Astrocyte of the cerebellum (primary cell): ENCODE measurements at regions not wholly inside any gene's neighbourhood (a gene's known extent, or its start where the extent isn't known, plus 50 kb on each side); places are given as distances from the start of the nearest gene placed in this dataset.
"Not testable (repeated sequence)": the region's sequence is repeated elsewhere in the genome, so short reads cannot be mapped to it uniquely, and the experiment has no call there.

Experiments
- DNase-seq: peaks from one replicate; pipeline ENCODE4 v3.0.0-alpha.2; 2011; ENCODE audit warnings: low read depth
- H3K4me3 ChIP-seq: 2 replicates; pipeline ENCODE4 v1.5.1; 2011; ENCODE audit warnings: mild to moderate bottlenecking, low read depth, low read length, moderate library complexity
- CTCF ChIP-seq: IDR thresholded peaks from 2 replicates; pipeline ENCODE4 v1.5.1; 2012; ENCODE audit warnings: low read length, low read depth, moderate library complexity, mild to moderate bottlenecking; ENCODE audit errors: missing control alignments
- in situ Hi-C: cut with HindIII; loops from 2 replicates; pipeline ENCODE4 v1.10.0; 2017; ENCODE audit warnings: low sequenced_read_pairs

- TF ChIP-seq CTCF: no peak
These were observed 891.4 kb upstream of the C9orf72 start for GRCh38 chr9:28464481-28465216.

GRCh38 chr9:28471261-28471660 lies 898.0 kb upstream of the C9orf72 start:
- TF ChIP-seq CTCF: no peak
- H3K4me3 ChIP-seq: no peak overlapping the region
- in situ Hi-C loops: no loop called here
- no peak for DNase-seq

More at GRCh38 chr9:28464481-28465216, 891.4 kb upstream of the C9orf72 start:
- no peak for DNase-seq
- in situ Hi-C loops: no loop called here
- H3K4me3 ChIP-seq: no peak overlapping the region

GRCh38 chr9:28487561-28487960 lies 914.3 kb upstream of the C9orf72 start:
- TF ChIP-seq CTCF: no peak
- H3K4me3 ChIP-seq: no peak overlapping the region
- DNase-seq: no peak
- in situ Hi-C loops: no loop called here

- TF ChIP-seq CTCF: no peak
- no peak overlapping the region for H3K4me3 ChIP-seq
- no peak for DNase-seq
- in situ Hi-C loops: no loop called here
These were observed 917.8 kb upstream of the C9orf72 start for GRCh38 chr9:28491121-28491520.

- in situ Hi-C loops, DNase-seq, H3K4me3 ChIP-seq: not testable (repeated sequence)
These were observed 924.9 kb upstream of the C9orf72 start for GRCh38 chr9:28498168-28498567.

GRCh38 chr9:28502189-28502588 lies 928.9 kb upstream of the C9orf72 start:
- DNase-seq: no peak
- TF ChIP-seq CTCF: no peak
- H3K4me3 ChIP-seq: no peak overlapping the region
- in situ Hi-C loops: no loop called here

GRCh38 chr9:28502741-28503140 lies 929.5 kb upstream of the C9orf72 start:
- H3K4me3 ChIP-seq: no peak overlapping the region
- TF ChIP-seq CTCF: no peak
- in situ Hi-C loops: no loop called here
- DNase-seq: no peak
